Mucosa of descending colon (tissue), 3 donors: ENCODE measurements at regions not wholly inside any gene's neighbourhood (a gene's known extent, or its start where the extent isn't known, plus 50 kb on each side); places are given as distances from the start of the nearest gene placed in this dataset.

Experiments
- ATAC-seq: fragments of 200-7000 bp; cut with Tn5 transposase; one replicate; pipeline ENCODE4 v1.9.1; 2020; ENCODE audit warnings: mild to moderate bottlenecking, moderate library complexity
- DNase-seq, 3 donors: peaks; one replicate each; pipeline ENCODE4 v3.0.0-alpha.2; 2020
- H3K36me3 ChIP-seq: fragments of 200-600 bp; one replicate; pipeline ENCODE4 v1.8.0; 2021; ENCODE audit warnings: low read depth, mild to moderate bottlenecking
- H3K4me1 ChIP-seq: fragments of 200-600 bp; one replicate; pipeline ENCODE4 v1.8.0; 2021; ENCODE audit warnings: low read depth, mild to moderate bottlenecking
- H3K4me3 ChIP-seq: fragments of 200-600 bp; one replicate; pipeline ENCODE4 v1.8.0; 2021; ENCODE audit warnings: mild to moderate bottlenecking
- H3K9me3 ChIP-seq: fragments of 200-600 bp; one replicate; pipeline ENCODE4 v1.8.0; 2021; ENCODE audit warnings: mild to moderate bottlenecking
- intact Hi-C, 2 donors: fragments of 100-400 bp; cut with DNase I in 1 of 2; cut with micrococcal nuclease in 1 of 2; formaldehyde crosslinking; loops; one replicate each; pipeline versions ENCODE4 v1.11.0 to v1.11.1; 2022; cut with DNase I, micrococcal nuclease
- TF ChIP-seq, protein P1 (sequence below): fragments of 200-600 bp; IDR thresholded peaks from one replicate; pipeline ENCODE4 v1.8.0; 2022; ENCODE audit warnings: antibody characterized with exemption, mild to moderate bottlenecking
- donor health status: DM: no; HTN: no; CAD: no; lungs with moderate emphysema.
- donor health status: DM: no; HTN: no; CAD: no.
- donor health status: DM: no; HTN: yes; CAD: no.

DNA sequence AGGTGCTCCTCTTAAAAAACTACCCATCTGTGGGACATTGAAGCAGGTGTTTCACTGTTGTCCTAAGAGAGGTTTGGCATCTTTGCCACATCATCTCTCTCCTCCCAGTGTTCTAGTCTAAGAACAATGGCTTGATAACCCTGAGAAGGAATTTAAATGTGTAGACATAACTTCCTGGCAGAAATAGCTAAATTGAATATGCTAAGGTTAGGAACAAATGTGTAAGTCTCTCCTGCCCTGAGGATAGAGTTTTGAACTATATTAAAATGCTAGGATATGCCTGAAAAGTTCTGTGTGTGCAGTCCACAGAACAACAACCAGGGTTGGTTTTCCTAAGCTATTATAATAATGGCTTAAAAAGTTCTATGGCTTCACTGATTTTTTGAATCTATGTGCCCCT is 106.6 kb downstream of the LRRC70 start:
- TF ChIP-seq, protein P1, sequence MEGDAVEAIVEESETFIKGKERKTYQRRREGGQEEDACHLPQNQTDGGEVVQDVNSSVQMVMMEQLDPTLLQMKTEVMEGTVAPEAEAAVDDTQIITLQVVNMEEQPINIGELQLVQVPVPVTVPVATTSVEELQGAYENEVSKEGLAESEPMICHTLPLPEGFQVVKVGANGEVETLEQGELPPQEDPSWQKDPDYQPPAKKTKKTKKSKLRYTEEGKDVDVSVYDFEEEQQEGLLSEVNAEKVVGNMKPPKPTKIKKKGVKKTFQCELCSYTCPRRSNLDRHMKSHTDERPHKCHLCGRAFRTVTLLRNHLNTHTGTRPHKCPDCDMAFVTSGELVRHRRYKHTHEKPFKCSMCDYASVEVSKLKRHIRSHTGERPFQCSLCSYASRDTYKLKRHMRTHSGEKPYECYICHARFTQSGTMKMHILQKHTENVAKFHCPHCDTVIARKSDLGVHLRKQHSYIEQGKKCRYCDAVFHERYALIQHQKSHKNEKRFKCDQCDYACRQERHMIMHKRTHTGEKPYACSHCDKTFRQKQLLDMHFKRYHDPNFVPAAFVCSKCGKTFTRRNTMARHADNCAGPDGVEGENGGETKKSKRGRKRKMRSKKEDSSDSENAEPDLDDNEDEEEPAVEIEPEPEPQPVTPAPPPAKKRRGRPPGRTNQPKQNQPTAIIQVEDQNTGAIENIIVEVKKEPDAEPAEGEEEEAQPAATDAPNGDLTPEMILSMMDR, result no peak
- DNase-seq, result no peak
- intact Hi-C loops, result no loop called here
- Histone ChIP-seq H3K4me3 (no peak overlapping the region), H3K36me3 (no peaks in the 10 kb centered on the region), H3K9me3 (no peaks in the 10 kb centered on the region), H3K4me1 (no peaks in the 10 kb centered on the region)
- ATAC-seq, result no peak

DNA sequence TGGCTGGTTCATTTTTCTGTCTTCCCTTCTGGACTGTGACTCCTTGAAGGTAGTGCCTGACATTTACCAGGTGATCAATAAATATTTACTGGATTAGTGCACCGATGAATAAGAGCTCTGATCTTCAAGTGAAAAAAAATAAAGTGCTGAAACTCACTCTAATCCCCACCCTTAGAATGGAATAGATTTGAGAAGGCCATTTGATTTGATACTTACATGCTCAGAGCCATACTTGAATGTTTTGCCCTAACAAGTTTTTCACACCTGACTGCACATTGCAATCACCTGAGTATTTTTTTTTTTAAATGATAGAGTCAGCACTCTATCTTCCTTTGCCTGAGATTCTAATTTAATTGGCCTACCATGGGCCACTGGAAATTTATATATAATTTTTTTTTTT is 105.7 kb downstream of the LRRC70 start:
- no peak overlapping the region for H3K4me3 ChIP-seq
- no peak for DNase-seq
- no peaks in the 10 kb centered on the region for H3K36me3 ChIP-seq
- intact Hi-C loops, result no loop called here
- no peak for ATAC-seq
- H3K4me1 ChIP-seq, result no peaks in the 10 kb centered on the region
- no peaks in the 10 kb centered on the region for H3K9me3 ChIP-seq
- TF ChIP-seq, protein P1, result no peak

DNA sequence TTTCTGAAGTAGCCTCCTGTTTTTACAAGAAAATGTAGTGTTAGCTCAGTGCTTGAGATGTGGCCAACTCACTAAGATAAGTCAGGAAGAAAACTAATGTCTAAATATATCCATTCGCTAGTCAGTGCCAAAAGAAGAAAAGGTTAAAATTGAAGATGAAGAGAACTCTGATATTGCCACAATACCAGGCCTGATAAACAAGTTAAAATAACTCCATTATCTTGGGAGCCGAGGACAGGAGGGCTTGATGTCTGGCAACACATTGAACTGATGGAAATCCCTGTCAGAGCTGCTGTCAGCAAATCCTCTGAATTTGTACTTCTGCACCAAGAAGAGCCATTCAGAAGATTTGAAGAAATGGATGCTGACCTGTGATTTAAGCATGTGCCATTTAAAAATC is 103.4 kb downstream of the LRRC70 start:
- no peak for DNase-seq
- intact Hi-C loops, result no loop called here
- no peaks in the 10 kb centered on the region for H3K4me1 ChIP-seq
- H3K36me3 ChIP-seq, result no peaks in the 10 kb centered on the region
- H3K4me3 ChIP-seq, result no peak overlapping the region
- H3K9me3 ChIP-seq, result peaks cover 7% of the 10 kb centered on the region
- no peak for ATAC-seq
- TF ChIP-seq, protein P1, result no peak

DNA sequence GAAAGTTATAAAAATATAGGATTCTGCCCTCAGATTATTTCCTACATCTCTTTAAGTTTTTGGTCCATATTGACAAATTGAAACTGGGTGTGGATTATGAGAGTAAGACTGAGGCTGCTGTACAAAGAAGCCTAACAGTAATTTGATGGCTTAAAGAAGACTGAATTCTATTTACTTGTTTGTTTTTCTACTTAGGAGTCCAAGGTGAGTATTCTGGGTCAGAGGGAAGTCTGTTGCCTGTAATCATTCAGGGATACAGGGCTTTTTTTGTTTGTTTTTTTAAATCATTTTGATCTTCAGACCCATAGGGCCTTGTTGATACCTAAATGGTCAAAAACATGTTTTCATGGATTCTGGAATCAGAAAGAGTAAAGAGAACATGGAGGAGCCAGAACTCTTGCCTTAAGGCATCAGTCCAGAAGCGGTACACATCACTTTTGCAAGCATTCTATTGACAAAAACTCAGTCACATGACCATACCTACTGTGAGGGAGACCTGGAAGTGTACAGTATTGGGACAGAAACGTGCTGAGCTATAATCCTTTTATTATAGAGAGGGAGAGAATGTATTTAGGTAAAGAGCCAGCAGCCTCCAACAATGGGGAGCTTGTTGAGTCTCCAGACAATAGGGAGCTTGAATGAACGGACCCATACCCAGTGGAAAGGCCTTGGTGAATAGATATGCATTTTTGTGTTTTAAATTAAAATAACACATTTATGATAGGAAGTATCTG is 102.7 kb downstream of the LRRC70 start:
- Histone ChIP-seq H3K4me3 (no peak overlapping the region), H3K9me3 (peaks cover 7% of the 10 kb centered on the region), H3K4me1 (no peaks in the 10 kb centered on the region), H3K36me3 (no peaks in the 10 kb centered on the region)
- ATAC-seq (no peak), DNase-seq (no peak)
- intact Hi-C loops, result no loop called here
- TF ChIP-seq, protein P1, result no peak

DNA sequence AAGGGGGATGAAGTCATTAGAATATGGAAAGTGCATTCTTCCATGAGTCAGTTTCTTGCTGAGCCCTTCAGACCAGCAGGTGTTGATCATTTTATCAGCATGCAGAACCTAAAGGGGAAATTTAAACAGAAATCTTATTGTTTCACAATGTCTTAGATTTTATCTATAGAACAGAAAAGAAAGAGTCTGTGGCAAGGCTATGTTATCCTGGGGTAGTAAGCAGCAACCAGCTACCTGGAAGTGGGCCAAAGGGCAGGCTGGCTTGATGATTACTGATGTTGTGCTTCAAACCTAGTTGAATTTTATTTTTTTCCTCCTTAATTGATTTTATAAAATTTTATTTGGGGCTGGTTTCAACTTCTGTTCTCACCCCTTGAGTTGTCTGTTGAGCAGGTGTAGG is 101.5 kb downstream of the LRRC70 start:
- intact Hi-C loops, result no loop called here
- no peak for DNase-seq
- H3K9me3 ChIP-seq, result peaks cover 9% of the 10 kb centered on the region
- ATAC-seq, result no peak
- no peaks in the 10 kb centered on the region for H3K36me3 ChIP-seq
- H3K4me1 ChIP-seq, result no peaks in the 10 kb centered on the region
- no peak overlapping the region for H3K4me3 ChIP-seq
- TF ChIP-seq, protein P1, result no peak
